GM21576 (cell line): ENCODE measurements at regions not wholly inside any gene's neighbourhood (a gene's known extent, or its start where the extent isn't known, plus 50 kb on each side); places are given as distances from the start of the nearest gene placed in this dataset.
A peak's percentile ranks its signal among the peaks of the same experiment; 100 is the strongest.

Experiments
- ATAC-seq: cut with Tn5 transposase; IDR thresholded peaks from one replicate; pipeline ENCODE4 v1.9.1; 2021; ENCODE audit warnings: mild to moderate bottlenecking, moderate library complexity; ENCODE audit not compliant: unreplicated experiment

DNA sequence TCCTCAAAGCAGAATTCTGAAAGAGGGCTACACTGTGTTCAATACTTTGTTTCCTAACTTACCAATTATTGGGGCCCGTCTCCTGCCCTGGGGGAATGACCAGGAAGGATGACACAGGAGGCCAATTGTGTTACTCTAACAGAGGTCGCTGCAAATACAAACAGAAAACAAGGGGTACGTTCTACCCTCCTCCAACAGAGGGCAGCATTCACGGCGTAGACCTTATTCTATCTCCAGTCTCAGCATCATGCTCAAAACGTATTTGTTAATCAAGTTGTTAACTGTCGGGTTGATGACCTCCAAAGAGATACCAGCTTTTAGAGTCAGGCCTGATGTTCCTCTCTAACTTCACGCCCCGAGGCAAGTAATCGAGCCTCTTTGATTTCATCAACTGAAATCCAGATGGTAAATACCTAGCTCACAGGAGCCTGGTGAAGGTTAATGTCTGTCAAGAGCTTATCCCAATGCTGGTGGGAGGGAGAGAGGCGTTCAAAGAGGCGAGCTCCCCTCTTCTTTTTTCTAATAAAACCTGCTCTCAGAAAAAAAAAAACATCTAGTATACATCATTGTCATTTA lies 181.0 kb upstream of the KCNIP4 start:
- ATAC-seq: no peak

DNA sequence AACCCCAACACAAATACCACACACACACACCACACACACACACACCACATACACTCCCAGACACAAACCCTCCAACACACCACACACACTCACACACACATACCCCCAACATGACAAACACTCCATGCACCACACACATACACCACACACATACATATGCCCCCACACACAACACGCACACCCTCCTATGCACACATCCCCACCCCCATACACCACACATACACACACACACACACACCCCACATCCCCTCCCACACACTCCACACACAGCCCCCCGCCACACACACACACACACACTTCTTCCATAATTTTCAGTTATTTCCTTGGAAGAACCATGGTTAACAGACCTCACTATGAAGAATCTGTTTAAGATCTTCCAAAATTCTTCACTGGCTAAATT lies 173.5 kb upstream of the KCNIP4 start:
- ATAC-seq: no peak

- no peak for ATAC-seq
Observed at GRCh38 chr4:22115262-22115661, 166.7 kb upstream of the KCNIP4 start.

DNA sequence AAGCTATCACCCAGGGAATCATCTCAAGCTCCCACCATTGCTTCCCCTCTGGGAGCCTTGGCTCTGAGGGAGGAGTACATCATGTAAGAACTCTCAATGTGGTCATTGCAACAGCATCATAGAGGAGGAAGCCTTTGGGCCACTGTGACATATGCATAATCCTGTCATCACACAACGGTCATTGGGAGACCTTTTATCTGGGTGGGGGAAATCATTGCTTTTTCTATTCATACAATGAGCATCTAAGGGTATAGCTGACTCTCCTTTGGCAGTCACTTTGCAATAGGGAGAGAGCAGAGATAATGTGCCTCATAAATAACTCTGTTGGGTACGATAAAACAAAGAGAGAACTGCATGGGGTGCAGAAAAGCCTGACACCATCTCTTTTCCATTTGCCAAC lies 155.2 kb upstream of the KCNIP4 start:
- ATAC-seq: no peak

DNA sequence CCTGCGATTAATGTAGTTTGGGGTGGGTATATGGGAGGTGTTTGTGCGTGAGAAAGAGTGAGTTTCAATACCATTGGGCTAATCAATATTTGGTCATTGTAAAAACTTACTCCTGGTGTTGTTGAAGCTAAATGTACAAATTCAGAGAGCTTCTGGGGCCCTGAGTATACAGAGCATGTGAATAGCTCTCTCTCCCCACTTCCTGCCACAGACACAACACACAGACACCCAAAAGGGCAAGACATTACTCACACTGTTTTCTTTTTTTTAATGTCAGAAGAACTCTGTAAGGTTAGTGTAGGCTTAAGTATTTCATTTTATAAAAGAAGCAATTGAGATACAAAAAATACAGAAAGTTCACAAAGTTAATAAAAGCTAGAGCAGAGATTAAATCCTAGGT lies 151.3 kb upstream of the KCNIP4 start:
- ATAC-seq: no peak

- no peak for ATAC-seq
Observed at GRCh38 chr4:22097596-22097995, 149.0 kb upstream of the KCNIP4 start.

DNA sequence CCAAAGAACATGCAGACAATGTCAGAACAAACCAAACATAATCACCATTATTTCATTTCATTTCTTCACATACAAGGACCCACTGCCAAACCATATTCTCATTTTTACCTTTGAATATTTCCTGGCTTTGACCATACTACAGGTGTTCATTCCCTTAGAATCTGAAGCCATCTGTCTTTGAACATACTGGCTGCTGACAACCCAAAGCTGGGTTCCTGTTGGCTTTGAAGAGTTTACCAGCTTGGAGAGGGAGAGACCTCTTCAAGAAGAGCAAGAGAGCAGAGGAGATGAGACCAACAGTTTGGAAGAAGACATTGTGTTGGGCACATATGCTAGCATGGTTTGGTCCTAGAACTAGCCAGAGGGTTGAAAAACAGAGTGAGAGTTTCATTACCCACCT lies 145.6 kb upstream of the KCNIP4 start:
- ATAC-seq: no peak

GRCh38 chr4:22093126-22093525 lies 144.6 kb upstream of the KCNIP4 start:
- no peak for ATAC-seq

DNA sequence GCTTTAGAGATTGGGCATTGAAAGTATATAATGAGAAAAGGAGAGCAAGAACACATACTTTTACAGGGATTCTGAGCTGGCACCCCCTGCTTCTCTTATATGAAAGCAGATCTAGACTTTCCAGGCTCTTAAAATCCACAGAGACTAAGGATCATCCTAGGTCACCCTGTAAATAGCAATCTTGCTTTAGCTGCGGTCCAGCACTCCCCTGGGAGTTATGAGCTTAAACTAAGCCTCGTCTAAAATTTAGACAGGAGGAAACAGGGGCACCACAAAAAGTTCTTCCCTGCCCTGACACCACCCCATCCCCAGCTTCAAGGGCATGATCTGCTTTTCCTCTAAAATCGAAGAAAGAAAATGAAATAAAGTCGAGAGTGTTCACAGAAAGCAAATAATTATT lies 143.3 kb upstream of the KCNIP4 start:
- ATAC-seq: no peak

GRCh38 chr4:22091352-22091717 lies 142.8 kb upstream of the KCNIP4 start:
- ATAC-seq: no peak

GRCh38 chr4:22090661-22091351 lies 142.2 kb upstream of the KCNIP4 start:
- ATAC-seq: no peak

- ATAC-seq: no peak
Observed at GRCh38 chr4:22077571-22077970, 129.0 kb upstream of the KCNIP4 start.

DNA sequence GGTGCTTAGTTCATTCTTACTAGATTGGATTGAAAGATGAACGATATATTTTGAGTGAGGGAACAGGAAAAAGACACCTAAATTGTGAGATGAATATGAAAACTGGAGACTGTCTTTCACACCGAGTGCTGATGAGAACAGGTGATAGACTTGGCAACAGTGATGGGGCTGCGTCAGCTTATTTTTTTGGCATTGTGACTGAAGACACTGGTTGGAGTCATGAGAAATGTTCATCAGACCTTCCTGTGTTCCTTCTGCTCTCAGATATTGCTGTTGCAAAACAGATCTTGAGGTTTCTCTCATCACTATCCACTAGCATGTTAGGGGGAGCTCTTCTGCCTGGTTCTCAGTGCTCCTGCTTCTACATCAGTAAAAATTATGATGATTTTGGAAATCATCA lies 124.2 kb upstream of the KCNIP4 start:
- no peak for ATAC-seq

DNA sequence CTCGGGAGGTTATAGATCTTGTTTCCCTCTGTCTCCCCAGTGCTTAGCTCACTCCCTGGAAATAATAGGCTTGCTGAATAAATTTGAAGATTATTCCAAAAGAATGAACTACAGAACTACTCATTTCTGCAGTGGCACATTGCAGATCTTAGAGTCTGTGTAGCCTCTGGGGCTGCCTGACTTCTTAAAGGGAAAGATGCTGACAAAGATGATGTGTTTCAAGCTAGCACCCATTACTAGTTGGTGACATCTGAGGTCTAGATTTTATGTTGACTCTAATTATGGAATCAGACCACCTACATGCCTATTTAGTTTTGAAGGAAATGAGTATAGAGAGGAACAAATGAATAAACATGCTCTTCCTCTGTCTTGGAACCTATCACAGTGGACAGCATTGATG lies 123.7 kb upstream of the KCNIP4 start:
- ATAC-seq: no peak

DNA sequence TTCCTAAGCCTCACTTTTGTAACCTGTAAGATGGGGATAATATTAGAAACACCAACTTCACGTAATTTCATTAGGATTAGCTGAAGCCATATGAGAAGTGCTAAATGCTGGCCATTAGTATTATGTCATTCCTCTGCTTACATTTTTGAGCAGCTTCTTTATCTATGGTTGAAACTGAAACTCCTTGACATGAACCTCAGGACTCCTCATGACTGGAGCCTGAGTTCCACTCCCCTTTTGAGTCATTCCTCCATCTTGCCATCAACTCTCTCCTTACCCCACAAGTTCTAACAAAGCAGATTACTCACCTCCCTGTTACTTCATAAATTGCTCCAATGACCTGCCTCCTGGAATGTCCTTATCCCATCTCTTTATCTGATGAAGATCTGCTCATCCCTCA lies 123.2 kb upstream of the KCNIP4 start:
- peak; percentile 69 for ATAC-seq

DNA sequence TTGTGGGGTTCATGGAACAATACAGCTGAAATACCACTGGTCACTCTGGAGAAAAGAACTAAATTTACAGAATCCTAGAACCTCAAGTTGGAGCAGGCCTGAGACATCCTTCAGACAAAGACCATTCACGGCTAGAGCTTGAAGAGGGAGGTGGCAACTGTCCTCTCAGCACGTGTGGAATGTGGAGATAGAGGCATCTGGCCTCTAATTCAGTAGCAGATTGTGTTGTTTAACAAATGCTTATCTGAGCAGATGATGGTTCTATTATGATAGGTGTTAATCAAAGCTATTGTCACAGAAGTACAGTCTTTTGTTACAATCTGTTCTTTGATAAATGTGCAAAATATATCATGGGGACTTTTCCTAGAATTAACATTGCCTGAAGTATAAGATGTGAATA lies 121.7 kb upstream of the KCNIP4 start:
- ATAC-seq: no peak

GRCh38 chr4:22063613-22064012 lies 115.0 kb upstream of the KCNIP4 start:
- ATAC-seq: no peak

GRCh38 chr4:22062676-22063075 lies 114.1 kb upstream of the KCNIP4 start:
- no peak for ATAC-seq

DNA sequence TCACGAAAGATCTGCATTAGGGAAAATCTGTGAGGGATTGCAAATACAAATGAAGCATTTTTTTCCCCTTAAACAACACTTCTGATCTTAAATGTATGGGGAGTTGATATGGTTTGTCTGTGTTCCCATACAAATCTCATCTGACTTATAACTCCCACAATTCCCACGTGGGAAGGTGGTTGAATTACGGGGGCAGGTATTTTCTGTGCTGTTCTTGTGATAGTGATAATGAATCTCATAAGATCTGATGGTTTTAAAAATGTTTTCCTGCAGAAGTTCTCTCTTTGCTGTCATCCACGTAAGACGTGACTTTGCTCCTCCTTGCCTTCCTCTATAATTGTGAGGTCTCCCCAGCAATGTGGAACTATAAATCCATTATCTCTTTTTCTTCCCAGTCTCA lies 107.4 kb upstream of the KCNIP4 start:
- ATAC-seq: no peak

GRCh38 chr4:22052076-22052475 lies 103.5 kb upstream of the KCNIP4 start:
- ATAC-seq: no peak

DNA sequence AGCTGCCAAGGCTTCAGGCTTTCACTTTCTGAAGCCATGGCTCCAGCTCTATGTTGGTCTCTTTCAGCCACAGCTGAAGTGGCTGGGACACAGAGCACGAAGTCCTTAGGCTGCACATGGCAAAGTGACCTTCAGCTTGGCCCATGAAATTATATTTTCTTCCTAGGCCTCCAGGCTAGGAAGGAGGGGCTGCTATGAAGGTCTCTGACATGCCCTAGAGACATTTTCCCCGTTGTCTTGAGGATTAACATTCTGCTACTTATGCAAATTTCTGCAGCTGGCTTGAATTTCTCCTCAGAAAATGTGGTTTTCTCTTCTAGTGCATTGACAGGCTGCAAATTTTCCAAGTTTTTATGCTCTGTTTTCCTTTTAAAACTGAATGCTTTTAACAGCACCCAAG lies 99.8 kb upstream of the KCNIP4 start:
- no peak for ATAC-seq

DNA sequence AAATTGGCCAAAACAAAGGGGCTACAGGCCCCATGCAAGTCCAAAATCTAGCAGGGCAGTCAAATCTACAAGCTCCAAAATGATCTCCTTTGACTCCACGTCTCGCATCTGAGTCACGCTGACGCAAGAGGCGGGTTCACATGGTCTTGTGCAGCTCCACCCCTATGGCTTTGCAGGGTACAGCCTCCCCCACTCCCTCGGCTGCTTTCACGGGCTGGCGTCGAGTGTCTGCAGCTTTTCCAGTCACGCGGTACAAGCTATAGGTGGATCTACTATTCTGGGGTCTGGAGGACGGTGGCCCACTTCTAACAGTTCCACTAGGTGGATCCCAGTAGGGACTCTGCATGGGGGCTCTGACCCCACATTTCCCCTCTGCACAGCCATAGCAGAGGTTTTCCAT lies 99.2 kb upstream of the KCNIP4 start:
- ATAC-seq: no peak

GRCh38 chr4:22045051-22045630 lies 96.6 kb upstream of the KCNIP4 start:
- ATAC-seq: no peak
